PC-3 (cell line): ENCODE measurements at regions not wholly inside any gene's neighbourhood (a gene's known extent, or its start where the extent isn't known, plus 50 kb on each side); places are given as distances from the start of the nearest gene placed in this dataset.

Experiments used
- EZH2phosphoT487 ChIP-seq: fragments of 300-600 bp; sonication (generic); IDR thresholded peaks from 2 replicates; pipeline ENCODE4 v1.6.1; 2018; ENCODE audit warnings: mild to moderate bottlenecking, antibody characterized with exemption, low read length, borderline replicate concordance
- TF ChIP-seq, protein P1 (sequence below): fragments of 300-600 bp; sonication (generic); conservative IDR thresholded peaks from 2 replicates; pipeline ENCODE4 v1.5.1; 2017; ENCODE audit warnings: antibody characterized with exemption, low read depth, mild to moderate bottlenecking, low read length

- TF ChIP-seq, protein P1, sequence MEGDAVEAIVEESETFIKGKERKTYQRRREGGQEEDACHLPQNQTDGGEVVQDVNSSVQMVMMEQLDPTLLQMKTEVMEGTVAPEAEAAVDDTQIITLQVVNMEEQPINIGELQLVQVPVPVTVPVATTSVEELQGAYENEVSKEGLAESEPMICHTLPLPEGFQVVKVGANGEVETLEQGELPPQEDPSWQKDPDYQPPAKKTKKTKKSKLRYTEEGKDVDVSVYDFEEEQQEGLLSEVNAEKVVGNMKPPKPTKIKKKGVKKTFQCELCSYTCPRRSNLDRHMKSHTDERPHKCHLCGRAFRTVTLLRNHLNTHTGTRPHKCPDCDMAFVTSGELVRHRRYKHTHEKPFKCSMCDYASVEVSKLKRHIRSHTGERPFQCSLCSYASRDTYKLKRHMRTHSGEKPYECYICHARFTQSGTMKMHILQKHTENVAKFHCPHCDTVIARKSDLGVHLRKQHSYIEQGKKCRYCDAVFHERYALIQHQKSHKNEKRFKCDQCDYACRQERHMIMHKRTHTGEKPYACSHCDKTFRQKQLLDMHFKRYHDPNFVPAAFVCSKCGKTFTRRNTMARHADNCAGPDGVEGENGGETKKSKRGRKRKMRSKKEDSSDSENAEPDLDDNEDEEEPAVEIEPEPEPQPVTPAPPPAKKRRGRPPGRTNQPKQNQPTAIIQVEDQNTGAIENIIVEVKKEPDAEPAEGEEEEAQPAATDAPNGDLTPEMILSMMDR = no peak
- TF ChIP-seq EZH2phosphoT487 = no peak
These were observed 364.2 kb upstream of the CNTN3 start for GRCh38 chr3:74978684-74979083.
